ENCODE measurements at regions not wholly inside any gene's neighbourhood (a gene's known extent, or its start where the extent isn't known, plus 50 kb on each side); places are given as distances from the start of the nearest gene placed in this dataset.

GRCh38 chr2:37767046-37767445 lies 95.6 kb upstream of the CDC42EP3 start:
- no peaks in the 10 kb centered on the region for H3K36me3 ChIP-seq (ENCODE audit: control insufficient read depth in 4 of 4, insufficient read depth in 3 of 4, low read depth in 1 of 4, low read length in 3 of 4)
- no peak overlapping the region for H3K4me3 ChIP-seq (ENCODE audit: low read depth in 1 of 3, low read length in 3 of 3)
- TF ChIP-seq FOXA1 (IDR thresholded peaks at IDR 0.05) (no peak), TAF1 (conservative IDR thresholded peaks at IDR 0.05) (no peak), REST (IDR thresholded peaks at IDR 0.05) (no peak), HNF4G (IDR thresholded peaks at IDR 0.05) (no peak), FOXA2 (IDR thresholded peaks at IDR 0.05) (no peak)
- TF ChIP-seq, protein P1, sequence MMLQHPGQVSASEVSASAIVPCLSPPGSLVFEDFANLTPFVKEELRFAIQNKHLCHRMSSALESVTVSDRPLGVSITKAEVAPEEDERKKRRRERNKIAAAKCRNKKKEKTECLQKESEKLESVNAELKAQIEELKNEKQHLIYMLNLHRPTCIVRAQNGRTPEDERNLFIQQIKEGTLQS (IDR thresholded peaks at IDR 0.05) = no peak
- no peaks in the 10 kb centered on the region for H3K27me3 ChIP-seq (ENCODE audit: control insufficient read depth in 4 of 4, insufficient read depth in 4 of 4, low read length in 3 of 4)
- no peak overlapping the region for H3K9ac ChIP-seq (ENCODE audit: low read depth in 1 of 2, low read length in 2 of 2)
- H3K4me1 ChIP-seq (ENCODE audit: control insufficient read depth in 4 of 4, insufficient read depth in 4 of 4, low read length in 3 of 4) = no peaks in the 10 kb centered on the region
- DNase-seq (ENCODE audit: low spot score) = no peak
- no peaks in the 10 kb centered on the region for H3K9me3 ChIP-seq (ENCODE audit: control insufficient read depth in 4 of 4, low read length in 3 of 4)
- H3K27ac ChIP-seq (ENCODE audit: low read depth in 1 of 2, low read length in 2 of 2) = no peak overlapping the region

DNA sequence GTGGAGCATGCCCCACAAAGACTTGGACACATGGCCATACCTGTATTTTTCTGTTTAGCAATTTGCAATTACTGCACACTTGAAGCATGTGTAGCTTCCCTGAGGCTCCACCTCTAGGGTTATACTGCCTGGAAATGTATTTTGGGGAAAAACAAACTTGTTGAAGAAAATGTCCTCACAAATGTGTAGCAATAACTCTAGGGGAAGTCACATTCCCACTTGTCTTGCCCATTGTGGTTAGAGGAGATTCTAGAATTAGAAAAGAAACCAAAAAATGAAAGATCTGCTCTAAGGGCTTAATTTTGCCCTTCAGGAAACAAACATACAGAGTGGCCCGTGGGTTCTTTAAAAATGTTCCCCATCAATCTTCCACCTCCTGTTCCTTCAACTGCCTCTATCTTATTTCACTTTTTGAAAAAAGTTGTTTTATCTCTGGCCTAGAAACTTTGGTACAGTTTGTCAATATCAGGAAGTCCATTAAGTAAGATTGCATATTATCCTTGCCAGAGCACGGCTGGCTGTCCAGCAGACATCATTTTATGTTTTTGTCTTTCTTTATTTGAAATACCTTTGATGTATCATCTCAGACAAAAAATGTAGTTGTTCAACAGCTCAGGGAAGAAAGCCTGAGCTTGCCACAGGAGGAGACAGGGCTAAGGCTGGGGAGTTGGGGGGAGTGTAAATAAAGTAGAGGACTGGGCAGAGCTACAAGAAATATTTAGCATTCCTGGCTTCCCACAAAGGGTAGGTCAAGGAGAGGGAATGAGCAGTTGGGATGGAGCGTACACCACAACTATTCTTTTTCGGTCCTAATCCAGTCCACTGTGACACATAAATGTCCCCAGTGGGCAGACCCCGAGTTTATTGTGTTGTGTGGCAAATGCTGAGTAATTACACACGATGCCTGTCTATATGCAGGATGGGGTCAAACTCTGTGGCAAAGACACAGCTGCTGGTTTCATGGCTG lies 96.8 kb upstream of the CDC42EP3 start:
- no peaks in the 10 kb centered on the region for H3K4me1 ChIP-seq (ENCODE audit: control insufficient read depth in 4 of 4, insufficient read depth in 4 of 4, low read length in 3 of 4)
- H3K4me3 ChIP-seq (ENCODE audit: low read depth in 1 of 3, low read length in 3 of 3) = no peak overlapping the region
- TF ChIP-seq NR2F2 (IDR thresholded peaks at IDR 0.05) (peak; percentile 49), RAD21 (IDR thresholded peaks at IDR 0.05) (no peak)
- H3K27ac ChIP-seq (ENCODE audit: low read depth in 1 of 2, low read length in 2 of 2) = no peak overlapping the region
- no peaks in the 10 kb centered on the region for H3K9me3 ChIP-seq (ENCODE audit: control insufficient read depth in 4 of 4, low read length in 3 of 4)
- WGBS = 68% methylated on average over 6 of the region's 6 CpGs
- no peaks in the 10 kb centered on the region for H3K36me3 ChIP-seq (ENCODE audit: control insufficient read depth in 4 of 4, insufficient read depth in 3 of 4, low read depth in 1 of 4, low read length in 3 of 4)
- H3K9ac ChIP-seq (ENCODE audit: low read depth in 1 of 2, low read length in 2 of 2) = no peak overlapping the region
- DNase-seq (ENCODE audit: low spot score) = no peak
- H3K27me3 ChIP-seq (ENCODE audit: control insufficient read depth in 4 of 4, insufficient read depth in 4 of 4, low read length in 3 of 4) = no peaks in the 10 kb centered on the region

DNA sequence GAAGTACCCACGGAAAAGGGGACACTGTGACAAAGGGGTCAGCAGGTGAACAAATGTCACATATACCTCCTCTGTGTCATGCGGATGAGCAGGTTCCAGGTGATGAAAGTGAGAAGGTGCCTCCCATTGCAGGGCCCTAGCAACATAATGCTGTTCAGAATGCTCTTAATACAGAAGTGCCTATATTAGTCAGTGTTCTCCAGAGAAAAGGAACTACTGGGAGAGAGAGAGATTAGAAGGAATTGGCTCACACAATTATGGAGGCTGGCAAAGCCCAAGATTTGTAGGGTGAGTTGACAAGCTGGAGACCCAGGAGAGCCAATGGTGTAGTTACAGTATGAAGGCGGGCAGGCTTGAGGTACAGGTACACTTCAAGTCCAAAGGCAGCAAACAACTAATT lies 98.1 kb upstream of the CDC42EP3 start:
- H3K4me1 ChIP-seq (ENCODE audit: control insufficient read depth in 4 of 4, insufficient read depth in 4 of 4, low read length in 3 of 4) = no peaks in the 10 kb centered on the region
- H3K27me3 ChIP-seq (ENCODE audit: control insufficient read depth in 4 of 4, insufficient read depth in 4 of 4, low read length in 3 of 4) = no peaks in the 10 kb centered on the region
- no peak for TF ChIP-seq REST (IDR thresholded peaks at IDR 0.05)
- TF ChIP-seq MAX (IDR thresholded peaks at IDR 0.05) = no peak
- no peak for TF ChIP-seq ZBTB33 (IDR thresholded peaks at IDR 0.05)
- no peak for TF ChIP-seq TAF1 (conservative IDR thresholded peaks at IDR 0.05)
- TF ChIP-seq FOXA2 (IDR thresholded peaks at IDR 0.05) = no peak
- TF ChIP-seq, protein P1 (IDR thresholded peaks at IDR 0.05) = no peak
- TF ChIP-seq GABPA (IDR thresholded peaks at IDR 0.05 in 1 of 2, conservative IDR thresholded peaks at IDR 0.05 in 1 of 2) = no peak
- TF ChIP-seq JUND (IDR thresholded peaks at IDR 0.05) = no peak
- TF ChIP-seq CTCF (IDR thresholded peaks at IDR 0.05; ENCODE audit: low read depth, low read length, missing input control) = no peak
- TF ChIP-seq HNF4A (conservative IDR thresholded peaks at IDR 0.05) = no peak
- no peak for DNase-seq (ENCODE audit: low spot score)
- no peaks in the 10 kb centered on the region for H3K36me3 ChIP-seq (ENCODE audit: control insufficient read depth in 4 of 4, insufficient read depth in 3 of 4, low read depth in 1 of 4, low read length in 3 of 4)
- no peak overlapping the region for H3K9ac ChIP-seq (ENCODE audit: low read depth in 1 of 2, low read length in 2 of 2)
- H3K4me3 ChIP-seq (ENCODE audit: low read depth in 1 of 3, low read length in 3 of 3) = no peak overlapping the region
- no peak overlapping the region for H3K27ac ChIP-seq (ENCODE audit: low read depth in 1 of 2, low read length in 2 of 2)
- H3K9me3 ChIP-seq (ENCODE audit: control insufficient read depth in 4 of 4, low read length in 3 of 4) = no peaks in the 10 kb centered on the region
- WGBS = 91% methylated on average over 3 of the region's 3 CpGs
